Raji (cell line): ENCODE measurements at regions not wholly inside any gene's neighbourhood (a gene's known extent, or its start where the extent isn't known, plus 50 kb on each side); places are given as distances from the start of the nearest gene placed in this dataset.

ENCODE experiments used
- POLR2A ChIP-seq: IDR thresholded peaks from 2 replicates; pipeline ENCODE4 v1.6.1; 2011; ENCODE audit warnings: low read depth, low read length, control low read depth; ENCODE audit not compliant: insufficient read depth

GRCh38 chr2:120930864-120931263 is 195.2 kb downstream of the GLI2 start:
- no peak for TF ChIP-seq POLR2A

GRCh38 chr2:120932472-120932871 is 196.8 kb downstream of the GLI2 start:
- no peak for TF ChIP-seq POLR2A

GRCh38 chr2:120932881-120933280 is 197.2 kb downstream of the GLI2 start:
- TF ChIP-seq POLR2A: no peak

- TF ChIP-seq POLR2A: no peak
Measured at GRCh38 chr2:120933693-120934573, 198.3 kb downstream of the GLI2 start.

- no peak for TF ChIP-seq POLR2A
Measured at GRCh38 chr2:120934574-120935338, 199.1 kb downstream of the GLI2 start.

GRCh38 chr2:120935339-120936313 is 200.0 kb downstream of the GLI2 start:
- no peak for TF ChIP-seq POLR2A

GRCh38 chr2:120936476-120937334 is 201.0 kb downstream of the GLI2 start:
- no peak for TF ChIP-seq POLR2A

- no peak for TF ChIP-seq POLR2A
Measured at GRCh38 chr2:120937686-120938044, 202.0 kb downstream of the GLI2 start.

- no peak for TF ChIP-seq POLR2A
Measured at GRCh38 chr2:120938045-120938771, 202.5 kb downstream of the GLI2 start.

- TF ChIP-seq POLR2A: no peak
Measured at GRCh38 chr2:120939595-120940318, 204.1 kb downstream of the GLI2 start.

- no peak for TF ChIP-seq POLR2A
Measured at GRCh38 chr2:120940319-120940696, 204.6 kb downstream of the GLI2 start.

GRCh38 chr2:120940726-120941256 is 205.1 kb downstream of the GLI2 start:
- TF ChIP-seq POLR2A: no peak

- no peak for TF ChIP-seq POLR2A
Measured at GRCh38 chr2:120941571-120942120, 206.0 kb downstream of the GLI2 start.

- no peak for TF ChIP-seq POLR2A
Measured at GRCh38 chr2:120942658-120943057, 207.0 kb downstream of the GLI2 start.
